ENCODE measurements at regions not wholly inside any gene's neighbourhood (a gene's known extent, or its start where the extent isn't known, plus 50 kb on each side); places are given as distances from the start of the nearest gene placed in this dataset.

- Mint-ChIP-seq H3K4me1 (ENCODE audit: low read depth) (no peaks in the 10 kb centered on the region), H3K27me3 (ENCODE audit: low read depth) (peaks cover 3% of the 10 kb centered on the region), H3K27ac (no peak overlapping the region), H3K36me3 (ENCODE audit: low read depth) (no peaks in the 10 kb centered on the region), H3K9me3 (peaks cover 7% of the 10 kb centered on the region), H3K4me3 (no peak overlapping the region)
- DNase-seq, result no peak
- CTCF ChIA-PET, result no interaction called here
- intact Hi-C loops (cut with micrococcal nuclease), result no loop called here
Measured at GRCh38 chr10:130772676-130773075, 538.8 kb downstream of the TCERG1L start.

DNA sequence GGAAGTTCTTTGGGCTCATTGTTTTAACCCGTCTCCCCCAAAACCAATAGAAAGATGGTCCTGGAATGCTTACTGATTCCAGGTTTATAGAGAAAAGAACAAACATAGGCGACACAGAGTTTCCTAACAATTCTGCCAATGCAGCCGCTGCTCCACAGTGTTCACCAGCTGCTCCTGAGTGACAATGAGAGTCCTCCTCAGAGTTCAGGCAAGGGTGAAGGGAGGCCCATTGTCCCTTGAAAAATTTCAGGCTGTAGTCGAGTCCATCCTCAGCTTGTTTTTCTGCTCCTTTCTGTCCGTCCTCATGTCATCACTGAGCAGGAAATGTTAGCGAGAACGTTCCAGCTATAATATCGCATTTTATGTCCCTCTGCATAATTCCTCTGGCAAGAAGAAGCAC, 537.6 kb downstream of the TCERG1L start:
- CTCF ChIA-PET, result no interaction called here
- intact Hi-C loops (cut with micrococcal nuclease), result no loop called here
- H3K4me1 Mint-ChIP-seq (ENCODE audit: low read depth), result no peaks in the 10 kb centered on the region
- H3K4me3 Mint-ChIP-seq, result no peak overlapping the region
- no peaks in the 10 kb centered on the region for H3K36me3 Mint-ChIP-seq (ENCODE audit: low read depth)
- no peak overlapping the region for H3K27ac Mint-ChIP-seq
- H3K9me3 Mint-ChIP-seq, result no peaks in the 10 kb centered on the region
- DNase-seq, result no peak
- H3K27me3 Mint-ChIP-seq (ENCODE audit: low read depth), result peaks cover 3% of the 10 kb centered on the region

DNA sequence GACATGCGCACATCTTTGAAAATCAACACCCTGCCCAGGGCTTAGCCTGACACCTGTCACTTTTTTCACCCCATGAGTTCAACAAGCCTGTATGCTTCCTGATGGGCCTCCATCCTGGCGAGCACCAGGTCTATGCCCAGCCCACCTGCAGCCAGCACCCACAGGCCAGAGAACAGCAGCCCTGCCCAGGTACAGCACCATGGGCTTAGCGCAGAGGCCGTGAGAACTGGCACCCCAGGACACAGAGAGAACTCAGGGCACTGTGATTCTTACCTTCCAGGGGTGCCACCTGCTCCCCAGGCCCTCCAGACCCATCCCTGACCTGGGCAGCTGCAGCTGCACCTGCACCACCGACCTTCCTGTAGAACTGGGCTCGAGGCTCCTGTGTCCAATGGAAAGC, 536.6 kb downstream of the TCERG1L start:
- H3K27me3 Mint-ChIP-seq (ENCODE audit: low read depth), result peaks cover 3% of the 10 kb centered on the region
- no peak for DNase-seq
- CTCF ChIA-PET, result no interaction called here
- H3K4me3 Mint-ChIP-seq, result no peak overlapping the region
- H3K36me3 Mint-ChIP-seq (ENCODE audit: low read depth), result no peaks in the 10 kb centered on the region
- intact Hi-C loops (cut with micrococcal nuclease), result no loop called here
- no peak overlapping the region for H3K27ac Mint-ChIP-seq
- H3K4me1 Mint-ChIP-seq (ENCODE audit: low read depth), result no peaks in the 10 kb centered on the region
- no peaks in the 10 kb centered on the region for H3K9me3 Mint-ChIP-seq

- peaks cover 3% of the 10 kb centered on the region for H3K27me3 Mint-ChIP-seq (ENCODE audit: low read depth)
- no peaks in the 10 kb centered on the region for H3K9me3 Mint-ChIP-seq
- no peaks in the 10 kb centered on the region for H3K36me3 Mint-ChIP-seq (ENCODE audit: low read depth)
- intact Hi-C loops (cut with micrococcal nuclease), result no loop called here
- no peak overlapping the region for H3K4me3 Mint-ChIP-seq
- H3K4me1 Mint-ChIP-seq (ENCODE audit: low read depth), result no peaks in the 10 kb centered on the region
- no peak for DNase-seq
- no peak overlapping the region for H3K27ac Mint-ChIP-seq
- CTCF ChIA-PET, result no interaction called here
Measured at GRCh38 chr10:130775311-130775710, 536.2 kb downstream of the TCERG1L start.

- H3K27ac Mint-ChIP-seq, result no peak overlapping the region
- H3K27me3 Mint-ChIP-seq (ENCODE audit: low read depth), result peaks cover 3% of the 10 kb centered on the region
- H3K36me3 Mint-ChIP-seq (ENCODE audit: low read depth), result no peaks in the 10 kb centered on the region
- DNase-seq, result no peak
- CTCF ChIA-PET, result no interaction called here
- no peak overlapping the region for H3K4me3 Mint-ChIP-seq
- H3K4me1 Mint-ChIP-seq (ENCODE audit: low read depth), result no peaks in the 10 kb centered on the region
- intact Hi-C loops (cut with micrococcal nuclease), result no loop called here
- no peaks in the 10 kb centered on the region for H3K9me3 Mint-ChIP-seq
Measured at GRCh38 chr10:130776724-130777123, 534.8 kb downstream of the TCERG1L start.

DNA sequence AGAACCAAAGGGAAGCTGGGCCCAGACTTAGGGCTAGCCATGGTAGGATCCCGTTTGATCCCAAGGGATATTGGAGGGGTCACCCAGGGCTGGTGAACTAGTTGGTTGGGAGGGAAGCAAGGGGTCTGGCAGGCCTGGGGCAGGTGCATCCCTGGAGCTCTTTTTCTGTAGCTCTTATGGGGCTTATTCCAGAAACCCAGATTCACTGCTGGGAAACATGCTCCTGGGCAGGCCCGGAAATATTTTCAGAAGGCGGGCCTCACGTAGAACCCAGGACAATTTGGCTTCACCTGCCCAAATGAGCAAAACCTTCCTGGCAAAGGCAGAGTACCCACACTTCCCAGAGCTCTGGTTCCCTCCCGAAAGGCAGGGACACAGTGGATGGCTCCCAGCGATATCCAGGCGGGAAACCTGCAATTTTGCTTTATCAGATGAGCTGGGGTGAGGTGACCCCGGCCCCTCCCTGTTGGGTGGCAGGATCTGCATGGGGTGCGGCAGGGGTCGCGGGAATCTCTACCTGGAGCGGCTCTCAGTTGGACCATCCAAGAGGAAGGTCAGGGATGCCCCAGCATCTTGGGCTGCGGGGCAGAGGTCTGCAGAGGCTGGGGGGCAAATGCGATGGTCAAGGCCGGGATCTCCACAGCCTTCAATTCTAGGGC, 533.9 kb downstream of the TCERG1L start:
- H3K4me1 Mint-ChIP-seq (ENCODE audit: low read depth), result no peaks in the 10 kb centered on the region
- CTCF ChIA-PET, result no interaction called here
- intact Hi-C loops (cut with micrococcal nuclease), result no loop called here

GRCh38 chr10:130778166-130778545, 533.4 kb downstream of the TCERG1L start:
- intact Hi-C loops (cut with micrococcal nuclease), result no loop called here
- Mint-ChIP-seq H3K4me3 (no peak overlapping the region), H3K27me3 (ENCODE audit: low read depth) (peaks cover 3% of the 10 kb centered on the region), H3K36me3 (ENCODE audit: low read depth) (no peaks in the 10 kb centered on the region), H3K9me3 (no peaks in the 10 kb centered on the region), H3K4me1 (ENCODE audit: low read depth) (no peaks in the 10 kb centered on the region), H3K27ac (no peak overlapping the region)
- no peak for DNase-seq
- CTCF ChIA-PET, result no interaction called here

More for the DNA sequence above, 533.9 kb downstream of the TCERG1L start:
- no peaks in the 10 kb centered on the region for H3K9me3 Mint-ChIP-seq
- no peaks in the 10 kb centered on the region for H3K36me3 Mint-ChIP-seq (ENCODE audit: low read depth)
- H3K4me3 Mint-ChIP-seq, result no peak overlapping the region
- H3K27me3 Mint-ChIP-seq (ENCODE audit: low read depth), result peaks cover 3% of the 10 kb centered on the region
- no peak for DNase-seq
- H3K27ac Mint-ChIP-seq, result no peak overlapping the region

DNA sequence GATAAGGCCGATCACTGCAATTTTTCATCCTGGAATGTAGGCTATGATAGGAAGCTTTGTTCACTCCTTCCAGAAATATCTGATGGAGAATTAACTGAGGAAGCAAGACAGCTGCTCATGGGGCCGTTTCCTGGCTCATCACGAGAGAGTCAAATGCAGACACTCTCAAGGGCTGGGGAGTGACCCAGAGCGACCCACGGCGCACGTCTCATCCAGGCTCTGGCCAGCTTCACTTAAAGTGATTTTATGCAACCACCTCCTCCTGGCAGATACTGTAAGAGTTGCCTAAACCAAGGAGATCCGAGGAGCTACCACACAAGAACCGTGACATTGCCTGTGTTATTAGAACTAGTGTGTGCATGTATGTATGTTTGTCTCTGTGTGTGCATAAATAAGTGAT, 530.8 kb downstream of the TCERG1L start:
- DNase-seq, result no peak
- Mint-ChIP-seq H3K4me3 (no peak overlapping the region), H3K27me3 (ENCODE audit: low read depth) (no peaks in the 10 kb centered on the region), H3K9me3 (no peaks in the 10 kb centered on the region), H3K36me3 (ENCODE audit: low read depth) (no peaks in the 10 kb centered on the region), H3K27ac (no peak overlapping the region), H3K4me1 (ENCODE audit: low read depth) (no peaks in the 10 kb centered on the region)
- CTCF ChIA-PET, result no interaction called here
- intact Hi-C loops (cut with micrococcal nuclease), result no loop called here

DNA sequence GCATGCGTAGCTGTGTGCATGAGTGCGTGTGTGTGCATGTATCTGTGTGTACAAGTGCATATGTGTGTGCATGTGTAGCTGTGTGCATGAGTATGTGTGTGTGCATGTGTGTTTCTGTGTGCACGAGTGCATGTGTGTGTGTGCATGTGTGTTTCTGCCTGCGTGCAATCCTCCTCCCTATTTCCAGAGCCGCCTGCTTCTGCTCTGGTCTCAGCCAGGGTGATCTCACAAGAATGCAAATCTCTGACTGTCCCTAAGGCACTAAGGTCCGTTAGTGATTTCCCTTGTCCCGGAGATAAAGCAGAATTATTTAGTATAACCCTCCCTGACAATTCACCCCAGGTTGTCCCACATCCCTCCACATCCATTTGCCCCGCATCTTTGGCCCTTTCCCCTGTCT, 530.3 kb downstream of the TCERG1L start:
- H3K36me3 Mint-ChIP-seq (ENCODE audit: low read depth), result no peaks in the 10 kb centered on the region
- H3K9me3 Mint-ChIP-seq, result no peaks in the 10 kb centered on the region
- H3K27ac Mint-ChIP-seq, result no peak overlapping the region
- CTCF ChIA-PET, result no interaction called here
- no peaks in the 10 kb centered on the region for H3K27me3 Mint-ChIP-seq (ENCODE audit: low read depth)
- DNase-seq, result no peak
- intact Hi-C loops (cut with micrococcal nuclease), result no loop called here
- no peaks in the 10 kb centered on the region for H3K4me1 Mint-ChIP-seq (ENCODE audit: low read depth)
- no peak overlapping the region for H3K4me3 Mint-ChIP-seq

GRCh38 chr10:130781623-130782022, 529.9 kb downstream of the TCERG1L start:
- intact Hi-C loops (cut with micrococcal nuclease), result no loop called here
- no peaks in the 10 kb centered on the region for H3K9me3 Mint-ChIP-seq
- H3K27ac Mint-ChIP-seq, result no peak overlapping the region
- H3K27me3 Mint-ChIP-seq (ENCODE audit: low read depth), result no peaks in the 10 kb centered on the region
- no peaks in the 10 kb centered on the region for H3K36me3 Mint-ChIP-seq (ENCODE audit: low read depth)
- H3K4me3 Mint-ChIP-seq, result no peak overlapping the region
- DNase-seq, result no peak
- H3K4me1 Mint-ChIP-seq (ENCODE audit: low read depth), result no peaks in the 10 kb centered on the region
- CTCF ChIA-PET, result no interaction called here

- intact Hi-C loops (cut with micrococcal nuclease), result no loop called here
- CTCF ChIA-PET, result no interaction called here
- no peak for DNase-seq
- H3K27me3 Mint-ChIP-seq (ENCODE audit: low read depth), result no peaks in the 10 kb centered on the region
- no peaks in the 10 kb centered on the region for H3K36me3 Mint-ChIP-seq (ENCODE audit: low read depth)
- H3K4me1 Mint-ChIP-seq (ENCODE audit: low read depth), result no peaks in the 10 kb centered on the region
- H3K27ac Mint-ChIP-seq, result no peak overlapping the region
- no peak overlapping the region for H3K4me3 Mint-ChIP-seq
- no peaks in the 10 kb centered on the region for H3K9me3 Mint-ChIP-seq
Measured at GRCh38 chr10:130782467-130782866, 529.1 kb downstream of the TCERG1L start.

DNA sequence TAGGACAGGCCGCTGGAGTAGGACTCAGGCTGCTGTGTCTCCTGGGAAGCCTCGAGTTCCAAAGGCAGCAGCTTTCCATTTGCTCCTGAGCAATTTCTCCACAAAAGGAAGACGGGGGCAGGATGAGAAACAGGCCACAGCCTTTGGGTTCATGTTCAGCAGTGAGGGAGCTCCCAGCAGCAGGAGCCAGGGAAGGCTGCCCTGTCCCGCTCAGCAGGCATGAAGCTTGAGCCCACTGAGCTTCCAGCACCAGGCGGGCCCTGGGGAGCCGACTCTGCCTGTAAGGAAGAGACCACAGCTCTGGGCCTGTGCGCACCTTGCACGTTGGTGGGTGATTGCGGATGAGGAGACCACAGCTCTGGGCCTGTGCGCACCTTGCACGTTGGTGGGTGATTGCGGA, 527.2 kb downstream of the TCERG1L start:
- no peaks in the 10 kb centered on the region for H3K9me3 Mint-ChIP-seq
- H3K4me1 Mint-ChIP-seq (ENCODE audit: low read depth), result no peaks in the 10 kb centered on the region

DNA sequence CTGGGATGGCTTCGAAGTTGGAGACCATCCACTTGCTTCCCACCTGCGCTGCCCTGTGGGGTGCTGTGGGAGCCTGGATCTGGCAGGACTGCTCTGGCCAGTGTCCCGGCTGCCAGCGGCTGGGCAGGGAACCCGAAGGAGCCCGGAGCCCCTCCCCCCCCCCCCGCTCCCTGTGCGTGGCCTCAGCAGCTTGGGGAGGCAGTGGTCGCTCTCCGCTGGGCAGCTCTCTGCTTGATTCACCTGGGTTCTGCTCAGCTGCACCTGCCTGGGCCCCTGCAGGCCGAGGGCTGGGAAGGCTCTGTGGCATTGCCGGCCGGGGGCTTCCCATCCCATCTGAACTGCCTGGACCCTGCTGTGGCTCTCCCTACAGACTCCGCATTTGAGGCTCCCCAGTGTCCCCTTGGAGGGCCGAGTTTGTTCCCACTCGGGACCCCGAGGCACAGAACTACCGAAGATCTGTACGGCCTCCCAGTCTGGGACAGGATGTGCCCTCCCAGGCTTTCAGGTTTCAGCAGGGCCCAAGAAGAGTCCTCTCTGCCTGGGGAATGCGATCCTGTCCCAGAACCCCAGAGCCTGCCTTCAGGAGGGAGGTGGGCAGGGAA, 525.1 kb downstream of the TCERG1L start:
- Mint-ChIP-seq H3K4me3 (no peak overlapping the region), H3K27me3 (ENCODE audit: low read depth) (no peaks in the 10 kb centered on the region), H3K4me1 (ENCODE audit: low read depth) (no peaks in the 10 kb centered on the region), H3K9me3 (no peaks in the 10 kb centered on the region), H3K36me3 (ENCODE audit: low read depth) (no peaks in the 10 kb centered on the region), H3K27ac (no peak overlapping the region)
- CTCF ChIA-PET, result no interaction called here
- no peak for DNase-seq
- intact Hi-C loops (cut with micrococcal nuclease), result no loop called here

More for the DNA sequence above, 527.2 kb downstream of the TCERG1L start:
- no peak overlapping the region for H3K4me3 Mint-ChIP-seq
- no peak for DNase-seq
- no peaks in the 10 kb centered on the region for H3K36me3 Mint-ChIP-seq (ENCODE audit: low read depth)
- intact Hi-C loops (cut with micrococcal nuclease), result no loop called here
- H3K27ac Mint-ChIP-seq, result no peak overlapping the region
- H3K27me3 Mint-ChIP-seq (ENCODE audit: low read depth), result no peaks in the 10 kb centered on the region
- CTCF ChIA-PET, result no interaction called here
